B cell (primary cell): ENCODE measurements at regions not wholly inside any gene's neighbourhood (a gene's known extent, or its start where the extent isn't known, plus 50 kb on each side); places are given as distances from the start of the nearest gene placed in this dataset.

Source experiments
- ATAC-seq: fragments of 200-7000 bp; cut with Tn5 transposase; one replicate; pipeline ENCODE4 v1.10.0; 2021; ENCODE audit warnings: low read depth, mild to moderate bottlenecking, moderate number of reproducible peaks, moderate library complexity
- CTCF ChIA-PET: fragments of 350-600 bp; sonication (Branson Sonifier 250); formaldehyde crosslinking; loops from one replicate; lab custom pipeline; 2021; ENCODE audit warnings: antibody characterized with exemption, inconsistent platforms; lab: Charles Lee
- POLR2A ChIA-PET: fragments of 350-600 bp; sonication (Branson Sonifier 250); formaldehyde crosslinking; loops from one replicate; lab custom pipeline; 2021; ENCODE audit warnings: antibody characterized with exemption; lab: Charles Lee
- DNase-seq: peaks from one replicate; pipeline ENCODE4 v3.0.0; 2013
- H2AFZ ChIP-seq: 2 replicates; pipeline ENCODE4 v1.6.1; 2012; ENCODE audit warnings: mild to moderate bottlenecking, low read depth, low read length; ENCODE audit not compliant: insufficient read depth, poor library complexity, severe bottlenecking
- H3K27ac ChIP-seq, 2 donors: 1 replicate in 1 of 2; 2 replicates in 1 of 2; pipeline ENCODE4 v1.5.1; 2012 to 2013; ENCODE audit warnings: low read length in 2 of 2, mild to moderate bottlenecking in 2 of 2, moderate library complexity in 1 of 2
- H3K27me3 ChIP-seq, 4 experiments: fragments of 200-600 bp in 1 of 4; sonication (generic) in 1 of 4; replicated peaks in 1 of 4; 1 replicate in 2 of 4; 2 replicates in 2 of 4; pipeline versions ENCODE4 v1.6.1 to v1.7.0; 2013 to 2016; ENCODE audit warnings: low read length in 3 of 4, mild to moderate bottlenecking in 2 of 4, mixed read lengths in 1 of 4, moderate library complexity in 1 of 4; ENCODE audit not compliant: insufficient read depth in 4 of 4, control insufficient read depth in 3 of 4; ENCODE audit errors: control extremely low read depth in 1 of 4
- H3K36me3 ChIP-seq, 2 experiments: replicated peaks in 1 of 2; 1 replicate in 1 of 2; 2 replicates in 1 of 2; pipeline versions ENCODE4 v1.6.1 to v1.7.1; 2013; ENCODE audit warnings: low read length in 1 of 2; ENCODE audit not compliant: insufficient read depth in 2 of 2, control insufficient read depth in 1 of 2; ENCODE audit errors: control extremely low read depth in 1 of 2, extremely low read depth in 1 of 2
- H3K4me1 ChIP-seq, 2 donors: fragments of 200-600 bp in 1 of 2; sonication (generic) in 1 of 2; 1 replicate in 1 of 2; 2 replicates in 1 of 2; pipeline versions ENCODE4 v1.5.1 to v1.6.1; 2013 to 2017; ENCODE audit warnings: low read length in 2 of 2; ENCODE audit not compliant: control insufficient read depth in 2 of 2, insufficient read depth in 2 of 2
- H3K4me2 ChIP-seq: replicated peaks from 2 replicates; pipeline ENCODE3; 2012; ENCODE audit warnings: mild to moderate bottlenecking, low read depth, low read length; ENCODE audit not compliant: poor library complexity, severe bottlenecking
- H3K4me3 ChIP-seq, 5 experiments: fragments of 200-600 bp in 1 of 5; sonication (generic) in 1 of 5; 1 replicate in 3 of 5; 2 replicates in 2 of 5; pipeline versions ENCODE4 v1.5.1 to v1.7.0; 2011 to 2016; ENCODE audit warnings: low read length in 4 of 5, mild to moderate bottlenecking in 4 of 5, low read depth in 2 of 5, control low read depth in 1 of 5, moderate library complexity in 1 of 5; ENCODE audit not compliant: insufficient read depth in 1 of 5; ENCODE audit errors: control extremely low read depth in 1 of 5, extremely low read depth in 1 of 5
- H3K79me2 ChIP-seq: fragments of 200-600 bp; sonication (generic); one replicate; pipeline ENCODE4 v1.6.0; 2016; ENCODE audit warnings: low read length; ENCODE audit not compliant: control insufficient read depth, insufficient read depth
- H3K9ac ChIP-seq: fragments of 200-600 bp; sonication (generic); 2 replicates; pipeline ENCODE4 v1.6.1; 2017; ENCODE audit warnings: mild to moderate bottlenecking, low read length, moderate library complexity
- H3K9me3 ChIP-seq, 3 donors: one replicate each; pipeline versions ENCODE4 v1.6.1 to v1.7.1; 2013; ENCODE audit warnings: low read length in 2 of 3; ENCODE audit not compliant: control insufficient read depth in 2 of 3, insufficient read depth in 1 of 3; ENCODE audit errors: control extremely low read depth in 1 of 3
- H4K20me1 ChIP-seq: 2 replicates; pipeline ENCODE4 v1.6.0; 2012; ENCODE audit warnings: mild to moderate bottlenecking, low read length; ENCODE audit not compliant: insufficient read depth, control insufficient read depth, poor library complexity, severe bottlenecking
- H3K27ac Mint-ChIP-seq: one replicate; pipeline ENCODE4 v1.8.0; 2021; ENCODE audit warnings: mixed read lengths
- H3K27me3 Mint-ChIP-seq: one replicate; pipeline ENCODE4 v1.8.0; 2021; ENCODE audit warnings: mixed read lengths
- H3K4me1 Mint-ChIP-seq: one replicate; pipeline ENCODE4 v1.8.0; 2021; ENCODE audit warnings: mixed read lengths
- H3K4me3 Mint-ChIP-seq: one replicate; pipeline ENCODE4 v1.8.0; 2021; ENCODE audit warnings: mixed read lengths
- H3K9me3 Mint-ChIP-seq: one replicate; pipeline ENCODE4 v1.8.0; 2022; ENCODE audit warnings: mixed read lengths; ENCODE audit not compliant: insufficient read depth
- CTCF ChIP-seq: fragments of 200-600 bp; IDR thresholded peaks from one replicate; pipeline ENCODE4 v1.8.0; 2022; ENCODE audit warnings: antibody characterized with exemption, mild to moderate bottlenecking
- EZH2 ChIP-seq: IDR thresholded peaks from 2 replicates; pipeline ENCODE4 v1.6.1; 2012; ENCODE audit warnings: borderline replicate concordance, low read depth, mild to moderate bottlenecking, moderate library complexity, low read length; ENCODE audit not compliant: insufficient read depth, poor library complexity, severe bottlenecking
- WGBS: methylation state at CpG from one replicate; pipeline ENCODE4 v1.1.5; 2013; ENCODE audit warnings: missing lambda C conversion rate; ENCODE audit not compliant: insufficient coverage; 5-methylcytosine and 5-hydroxymethylcytosine counted together
- intact Hi-C: fragments of 100-400 bp; cut with micrococcal nuclease; formaldehyde crosslinking; loops from one replicate; pipeline ENCODE4 v1.10.0; 2022

GRCh38 chr4:179352221-179352620 is 1910.0 kb upstream of the AGA start:
- H3K9me3 Mint-ChIP-seq: peaks cover 8% of the 10 kb centered on the region
- H3K27ac Mint-ChIP-seq: no peak overlapping the region
- no peaks in the 10 kb centered on the region for H3K36me3 ChIP-seq
- H3K4me1 ChIP-seq: no peaks in the 10 kb centered on the region
- ATAC-seq: no peak
- CTCF ChIA-PET: no interaction called here
- no peak overlapping the region for H3K4me2 ChIP-seq
- H3K27me3 Mint-ChIP-seq: no peaks in the 10 kb centered on the region
- no peaks in the 10 kb centered on the region for H3K27me3 ChIP-seq
- H3K4me1 Mint-ChIP-seq: no peaks in the 10 kb centered on the region
- H3K27ac ChIP-seq: no peak overlapping the region
- no peak overlapping the region for H3K4me3 Mint-ChIP-seq
- peaks cover 0 to 6% (median 1%) of the 10 kb centered on the region in 3 donors for H3K9me3 ChIP-seq
- DNase-seq: no peak
- H3K4me3 ChIP-seq: no peak overlapping the region
- intact Hi-C loops: no loop called here
- 75% methylated on average over 2 of the region's 2 CpGs for WGBS
- H3K79me2 ChIP-seq: no peaks in the 10 kb centered on the region
- H2AFZ ChIP-seq: no peak overlapping the region
- H4K20me1 ChIP-seq: no peaks in the 10 kb centered on the region
- TF ChIP-seq EZH2 (no peak), CTCF (no peak)
- POLR2A ChIA-PET: no interaction called here
- H3K9ac ChIP-seq: no peak overlapping the region

GRCh38 chr4:179353786-179354185 is 1911.5 kb upstream of the AGA start:
- H3K9me3 ChIP-seq: peaks cover 0 to 4% (median 1%) of the 10 kb centered on the region in 3 donors
- DNase-seq (no peak), ATAC-seq (no peak)
- no peaks in the 10 kb centered on the region for H3K79me2 ChIP-seq
- ChIA-PET POLR2A (no interaction called here), CTCF (no interaction called here)
- no peaks in the 10 kb centered on the region for H3K27me3 ChIP-seq
- TF ChIP-seq EZH2 (no peak), CTCF (no peak)
- no peak overlapping the region for H3K4me3 ChIP-seq
- no peak overlapping the region for H3K9ac ChIP-seq
- no peaks in the 10 kb centered on the region for H3K27me3 Mint-ChIP-seq
- no peak overlapping the region for H3K4me3 Mint-ChIP-seq
- no peak overlapping the region for H3K4me2 ChIP-seq
- no peaks in the 10 kb centered on the region for H4K20me1 ChIP-seq
- H3K27ac ChIP-seq: no peak overlapping the region
- no CpG with 5 or more reads among the region's 3 CpGs for WGBS
- H3K9me3 Mint-ChIP-seq: peaks cover 9% of the 10 kb centered on the region
- no peaks in the 10 kb centered on the region for H3K4me1 Mint-ChIP-seq
- H3K27ac Mint-ChIP-seq: no peak overlapping the region
- H2AFZ ChIP-seq: no peak overlapping the region
- intact Hi-C loops: no loop called here
- H3K36me3 ChIP-seq: no peaks in the 10 kb centered on the region
- H3K4me1 ChIP-seq: no peaks in the 10 kb centered on the region
